ENCODE measurements at regions not wholly inside any gene's neighbourhood (a gene's known extent, or its start where the extent isn't known, plus 50 kb on each side); places are given as distances from the start of the nearest gene placed in this dataset.

DNA sequence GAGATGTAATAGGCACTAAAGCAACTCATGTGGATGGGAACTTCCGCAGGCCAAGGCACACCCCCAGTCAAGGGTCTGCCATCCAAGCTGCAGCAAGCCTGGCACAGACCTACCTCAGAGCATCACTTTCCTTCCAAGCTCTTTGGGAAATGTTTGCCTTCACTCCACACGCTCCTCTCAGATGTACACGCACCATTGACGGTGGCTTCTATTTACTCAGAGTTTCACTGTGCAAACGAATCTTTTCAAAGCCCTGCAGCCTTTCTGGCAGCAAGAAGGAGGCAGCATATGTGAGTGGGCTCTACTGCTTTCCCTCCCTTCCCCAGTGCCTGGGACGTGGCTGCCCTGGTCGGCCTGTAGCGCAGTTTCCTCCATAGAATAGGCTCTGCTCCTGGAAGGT is 60.9 kb upstream of the USP47 start:
- CTCF ChIA-PET, result no interaction called here

DNA sequence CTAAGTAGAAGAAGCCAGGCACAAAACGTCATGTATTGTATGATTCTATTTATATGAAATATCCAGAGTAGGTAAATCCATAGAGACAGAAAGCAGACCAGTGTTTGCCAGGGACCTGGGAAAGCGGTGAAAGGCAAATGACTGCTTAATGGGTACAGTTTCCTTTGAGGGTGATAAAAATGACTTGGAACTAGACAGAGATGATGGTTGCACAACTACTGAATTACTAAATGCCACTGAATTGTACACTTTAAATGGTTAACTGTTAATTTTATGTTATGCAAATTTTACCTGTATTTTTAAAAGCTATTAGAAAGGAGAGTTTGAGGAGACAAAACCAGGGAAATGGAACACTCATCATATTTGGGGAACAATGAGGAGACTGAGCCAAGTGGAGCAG is 61.8 kb upstream of the USP47 start:
- Mint-ChIP-seq H3K4me1 (ENCODE audit: low read depth) (no peaks in the 10 kb centered on the region), H3K36me3 (ENCODE audit: low read depth) (no peaks in the 10 kb centered on the region), H3K27ac (no peak overlapping the region), H3K9me3 (no peaks in the 10 kb centered on the region), H3K27me3 (peaks cover 42% of the 10 kb centered on the region), H3K4me3 (no peak overlapping the region)
- Histone ChIP-seq H3K27me3 (ENCODE audit: control insufficient read depth in 1 of 2, insufficient read depth in 2 of 2, low read length in 2 of 2) (peaks cover 3 to 4% of the 10 kb centered on the region in 2 experiments), H3K36me3 (ENCODE audit: insufficient read depth, low read length) (no peaks in the 10 kb centered on the region), H3K4me1 (ENCODE audit: insufficient read depth, low read length) (no peaks in the 10 kb centered on the region), H3K27ac (ENCODE audit: low read depth in 1 of 2, low read length in 2 of 2) (no peak overlapping the region), H3K9me3 (ENCODE audit: control insufficient read depth in 1 of 2, insufficient read depth in 1 of 2, low read length in 2 of 2) (no peaks in the 10 kb centered on the region), H3K4me3 (ENCODE audit: low read length) (no peak overlapping the region)
- intact Hi-C loops (cut with DNase I, micrococcal nuclease), result no loop called here
- POLR2A ChIA-PET, result no interaction called here
- ATAC-seq (ENCODE audit: poor library complexity) (no peak), DNase-seq (no peak)
- CTCF ChIA-PET, result no interaction called here
- TF ChIP-seq, protein P1, sequence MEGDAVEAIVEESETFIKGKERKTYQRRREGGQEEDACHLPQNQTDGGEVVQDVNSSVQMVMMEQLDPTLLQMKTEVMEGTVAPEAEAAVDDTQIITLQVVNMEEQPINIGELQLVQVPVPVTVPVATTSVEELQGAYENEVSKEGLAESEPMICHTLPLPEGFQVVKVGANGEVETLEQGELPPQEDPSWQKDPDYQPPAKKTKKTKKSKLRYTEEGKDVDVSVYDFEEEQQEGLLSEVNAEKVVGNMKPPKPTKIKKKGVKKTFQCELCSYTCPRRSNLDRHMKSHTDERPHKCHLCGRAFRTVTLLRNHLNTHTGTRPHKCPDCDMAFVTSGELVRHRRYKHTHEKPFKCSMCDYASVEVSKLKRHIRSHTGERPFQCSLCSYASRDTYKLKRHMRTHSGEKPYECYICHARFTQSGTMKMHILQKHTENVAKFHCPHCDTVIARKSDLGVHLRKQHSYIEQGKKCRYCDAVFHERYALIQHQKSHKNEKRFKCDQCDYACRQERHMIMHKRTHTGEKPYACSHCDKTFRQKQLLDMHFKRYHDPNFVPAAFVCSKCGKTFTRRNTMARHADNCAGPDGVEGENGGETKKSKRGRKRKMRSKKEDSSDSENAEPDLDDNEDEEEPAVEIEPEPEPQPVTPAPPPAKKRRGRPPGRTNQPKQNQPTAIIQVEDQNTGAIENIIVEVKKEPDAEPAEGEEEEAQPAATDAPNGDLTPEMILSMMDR (IDR thresholded peaks at IDR 0.05), result no peak

More for the DNA sequence above, 60.9 kb upstream of the USP47 start:
- H3K36me3 Mint-ChIP-seq (ENCODE audit: low read depth), result no peaks in the 10 kb centered on the region
- no peaks in the 10 kb centered on the region for H3K9me3 Mint-ChIP-seq
- H3K4me3 Mint-ChIP-seq, result no peak overlapping the region
- H3K27ac Mint-ChIP-seq, result no peak overlapping the region
- H3K9me3 ChIP-seq (ENCODE audit: control insufficient read depth in 1 of 2, insufficient read depth in 1 of 2, low read length in 2 of 2), result no peaks in the 10 kb centered on the region
- H3K27me3 ChIP-seq (ENCODE audit: control insufficient read depth in 1 of 2, insufficient read depth in 2 of 2, low read length in 2 of 2), result peaks cover 3 to 4% of the 10 kb centered on the region in 2 experiments
- no peaks in the 10 kb centered on the region for H3K4me1 ChIP-seq (ENCODE audit: insufficient read depth, low read length)
- no peaks in the 10 kb centered on the region for H3K4me1 Mint-ChIP-seq (ENCODE audit: low read depth)
- TF ChIP-seq, protein P1 (IDR thresholded peaks at IDR 0.05), result no peak
- ATAC-seq (ENCODE audit: poor library complexity), result no peak
- DNase-seq, result no peak
- intact Hi-C loops (cut with DNase I, micrococcal nuclease), result no loop called here
- POLR2A ChIA-PET, result no interaction called here
- H3K4me3 ChIP-seq (ENCODE audit: low read length), result no peak overlapping the region
- no peaks in the 10 kb centered on the region for H3K36me3 ChIP-seq (ENCODE audit: insufficient read depth, low read length)
- H3K27me3 Mint-ChIP-seq, result peaks cover 42% of the 10 kb centered on the region
- H3K27ac ChIP-seq (ENCODE audit: low read depth in 1 of 2, low read length in 2 of 2), result no peak overlapping the region

DNA sequence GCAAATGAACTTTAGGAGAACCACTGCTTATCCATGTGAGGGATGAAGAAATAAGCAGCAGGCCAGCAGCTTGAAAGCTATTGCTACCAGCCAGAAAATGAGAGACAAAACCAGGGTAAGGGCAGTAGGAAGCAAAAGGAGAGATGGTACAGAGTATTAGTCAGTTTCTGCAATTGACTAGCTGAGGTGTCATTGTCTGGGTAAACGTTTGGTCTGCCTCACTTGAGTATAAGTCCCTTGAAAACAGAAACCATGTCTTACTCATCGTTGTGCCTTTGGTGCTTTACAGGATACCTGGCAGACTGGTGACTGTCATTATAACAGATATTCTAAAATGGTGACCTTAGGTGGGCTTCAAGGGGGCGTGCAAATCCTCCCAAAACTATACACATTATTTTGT is 63.9 kb upstream of the USP47 start:
- peaks cover 3 to 4% of the 10 kb centered on the region in 2 experiments for H3K27me3 ChIP-seq (ENCODE audit: control insufficient read depth in 1 of 2, insufficient read depth in 2 of 2, low read length in 2 of 2)
- DNase-seq (no peak), ATAC-seq (ENCODE audit: poor library complexity) (no peak)
- Mint-ChIP-seq H3K27ac (no peak overlapping the region), H3K9me3 (no peaks in the 10 kb centered on the region), H3K4me3 (no peak overlapping the region), H3K36me3 (ENCODE audit: low read depth) (no peaks in the 10 kb centered on the region), H3K4me1 (ENCODE audit: low read depth) (no peaks in the 10 kb centered on the region), H3K27me3 (peaks cover 36% of the 10 kb centered on the region)
- TF ChIP-seq, protein P1 (IDR thresholded peaks at IDR 0.05), result no peak
- H3K4me3 ChIP-seq (ENCODE audit: low read length), result no peak overlapping the region
- ChIA-PET POLR2A (no interaction called here), CTCF (no interaction called here)
- intact Hi-C loops (cut with DNase I, micrococcal nuclease), result no loop called here
- H3K9me3 ChIP-seq (ENCODE audit: control insufficient read depth in 1 of 2, insufficient read depth in 1 of 2, low read length in 2 of 2), result no peaks in the 10 kb centered on the region
- H3K4me1 ChIP-seq (ENCODE audit: insufficient read depth, low read length), result no peaks in the 10 kb centered on the region
- H3K36me3 ChIP-seq (ENCODE audit: insufficient read depth, low read length), result no peaks in the 10 kb centered on the region
- H3K27ac ChIP-seq (ENCODE audit: low read depth in 1 of 2, low read length in 2 of 2), result no peak overlapping the region
